SK-N-SH treated with all-trans-retinoic acid at 6 μM for 48 hours (cell line): ENCODE measurements at regions not wholly inside any gene's neighbourhood (a gene's known extent, or its start where the extent isn't known, plus 50 kb on each side); places are given as distances from the start of the nearest gene placed in this dataset.
A peak's percentile ranks its signal among the peaks of the same experiment; 100 is the strongest.

Experiments
- ATAC-seq: fragments of 200-7000 bp; cut with Tn5 transposase; 3 replicates; pipeline ENCODE4 v1.9.1; 2020; ENCODE audit warnings: mild to moderate bottlenecking, moderate library complexity
- ARNTL ChIP-seq: fragments of 450-650 bp; formaldehyde crosslinking; IDR thresholded peaks from 2 replicates; pipeline ENCODE4 v1.5.0; 2020; ENCODE audit warnings: low read depth, mild to moderate bottlenecking, moderate library complexity, borderline replicate concordance
- BACH2 ChIP-seq: fragments of 250-450 bp; sonication (Bioruptor Pico); IDR thresholded peaks from 2 replicates; pipeline ENCODE4 v1.9.0; 2021; ENCODE audit warnings: mild to moderate bottlenecking, borderline replicate concordance
- CSRNP3 ChIP-seq: fragments of 250-450 bp; sonication (Bioruptor Pico); IDR thresholded peaks from 2 replicates; pipeline ENCODE4 v1.5.1; 2021; ENCODE audit warnings: mild to moderate bottlenecking, moderate library complexity
- ESRRG ChIP-seq: fragments of 250-450 bp; sonication (Bioruptor Pico); IDR thresholded peaks from 2 replicates; pipeline ENCODE4 v1.6.1; 2021; ENCODE audit warnings: mild to moderate bottlenecking
- GLIS3 ChIP-seq: fragments of 250-450 bp; sonication (Bioruptor Pico); IDR thresholded peaks from 2 replicates; pipeline ENCODE4 v1.5.0; 2020; ENCODE audit warnings: mild to moderate bottlenecking, moderate library complexity
- ISL1 ChIP-seq: fragments of 250-450 bp; sonication (Bioruptor Pico); IDR thresholded peaks from 2 replicates; pipeline ENCODE4 v2.1.2; 2022; ENCODE audit warnings: mild to moderate bottlenecking, moderate library complexity
- OSR1 ChIP-seq: fragments of 250-450 bp; sonication (Bioruptor Pico); IDR thresholded peaks from 2 replicates; pipeline ENCODE4 v1.8.0; 2022; ENCODE audit warnings: moderate library complexity, mild to moderate bottlenecking, inconsistent platforms
- PATZ1 ChIP-seq: fragments of 250-450 bp; sonication (Bioruptor Pico); IDR thresholded peaks from 2 replicates; pipeline ENCODE4 v1.8.0; 2020; ENCODE audit warnings: mild to moderate bottlenecking, moderate library complexity, borderline replicate concordance
- POU6F1 ChIP-seq: fragments of 250-450 bp; sonication (Bioruptor Pico); IDR thresholded peaks from 2 replicates; pipeline ENCODE4 v1.8.0; 2021; ENCODE audit warnings: low read depth, mild to moderate bottlenecking, moderate library complexity, borderline replicate concordance
- PPARA ChIP-seq: fragments of 250-450 bp; sonication (Bioruptor Pico); IDR thresholded peaks from 2 replicates; pipeline ENCODE4 v1.5.0; 2020; ENCODE audit warnings: mild to moderate bottlenecking, borderline replicate concordance
- SNAI2 ChIP-seq: fragments of 250-450 bp; sonication (Bioruptor Pico); IDR thresholded peaks from 2 replicates; pipeline ENCODE4 v1.5.0; 2020; ENCODE audit warnings: mild to moderate bottlenecking, moderate library complexity
- TCF4 ChIP-seq: fragments of 250-450 bp; sonication (Bioruptor Pico); IDR thresholded peaks from 2 replicates; pipeline ENCODE4 v1.8.0; 2021; ENCODE audit warnings: mild to moderate bottlenecking, moderate library complexity, borderline replicate concordance
- TOX ChIP-seq: fragments of 250-450 bp; sonication (Bioruptor Pico); IDR thresholded peaks from 2 replicates; pipeline ENCODE4 v1.8.0; 2021; ENCODE audit warnings: mild to moderate bottlenecking, moderate library complexity, borderline replicate concordance
- TSHZ2 ChIP-seq: fragments of 250-450 bp; sonication (Bioruptor Pico); IDR thresholded peaks from 2 replicates; pipeline ENCODE4 v1.5.0; 2020; ENCODE audit warnings: mild to moderate bottlenecking, moderate library complexity
- ZC3H10 ChIP-seq: fragments of 250-450 bp; sonication (Bioruptor Pico); IDR thresholded peaks from 2 replicates; pipeline ENCODE4 v1.5.1; 2021; ENCODE audit warnings: mild to moderate bottlenecking, moderate library complexity
- ZFP30 ChIP-seq: fragments of 450-650 bp; formaldehyde crosslinking; IDR thresholded peaks from 2 replicates; pipeline ENCODE4 v1.5.0; 2022; ENCODE audit warnings: mild to moderate bottlenecking, moderate library complexity

GRCh38 chr3:27571345-27571744 is 87.2 kb upstream of the SLC4A7 start:
- no peak for ATAC-seq
- TF ChIP-seq TCF4 (CRISPR knock-in tag) (no peak), ESRRG (CRISPR knock-in tag) (no peak), CSRNP3 (CRISPR knock-in tag) (no peak)

- no peak for TF ChIP-seq TOX (CRISPR knock-in tag)
- no peak for TF ChIP-seq BACH2 (CRISPR knock-in tag)
- no peak for TF ChIP-seq CSRNP3 (CRISPR knock-in tag)
- no peak for TF ChIP-seq TSHZ2 (CRISPR knock-in tag)
- no peak for TF ChIP-seq TCF4 (CRISPR knock-in tag)
- no peak for TF ChIP-seq POU6F1
- no peak for TF ChIP-seq OSR1
- no peak for ATAC-seq
These were observed 86.4 kb upstream of the SLC4A7 start for GRCh38 chr3:27570421-27571106.

- peak; percentile 88 for ATAC-seq
These were observed 84.2 kb upstream of the SLC4A7 start for GRCh38 chr3:27568393-27568792.

GRCh38 chr3:27567251-27567650 is 83.1 kb upstream of the SLC4A7 start:
- ATAC-seq, result no peak
- TF ChIP-seq SNAI2 (no peak), TOX (CRISPR knock-in tag) (no peak), PATZ1 (CRISPR knock-in tag) (no peak), OSR1 (no peak), POU6F1 (no peak), ARNTL (no peak), GLIS3 (CRISPR knock-in tag) (no peak)

More at GRCh38 chr3:27568393-27568792, 84.2 kb upstream of the SLC4A7 start:
- TF ChIP-seq ZC3H10 (CRISPR knock-in tag) (no peak), ZFP30 (CRISPR knock-in tag) (no peak), ISL1 (CRISPR knock-in tag) (no peak), PPARA (CRISPR knock-in tag) (no peak), TSHZ2 (CRISPR knock-in tag) (0 out of 2 replicates have a peak, but pooled peaks have one; percentile 18)
- TF ChIP-seq, all 23 proteins: peak for 1
